ENCODE measurements at regions not wholly inside any gene's neighbourhood (a gene's known extent, or its start where the extent isn't known, plus 50 kb on each side); places are given as distances from the start of the nearest gene placed in this dataset.

DNA sequence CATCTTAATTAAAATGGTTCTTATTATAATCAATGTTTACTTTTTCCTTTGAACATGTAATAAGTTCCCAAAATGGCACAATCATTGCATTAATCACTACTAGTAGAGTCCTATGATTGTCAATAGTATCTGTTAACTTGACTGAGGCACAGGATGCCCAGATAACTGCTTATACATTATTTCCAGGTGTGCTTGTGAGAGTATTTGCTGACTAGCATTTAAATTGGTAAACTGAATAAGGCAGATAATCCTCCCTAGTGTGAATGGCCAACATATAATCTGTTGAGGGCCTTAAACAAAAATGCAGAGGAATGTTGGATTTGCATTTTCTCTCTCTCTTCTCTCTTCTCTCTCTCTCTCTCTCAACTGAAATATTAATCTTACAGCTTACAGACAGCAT lies 999.3 kb upstream of the TMPRSS15 start:
- TF ChIP-seq ZNF384 (IDR thresholded peaks at IDR 0.05) (no peak), SUZ12 (IDR thresholded peaks at IDR 0.05) (no peak), HDGF (IDR thresholded peaks at IDR 0.05; ENCODE audit: borderline replicate concordance) (no peak), TARDBP (IDR thresholded peaks at IDR 0.05) (no peak), FOXM1 (IDR thresholded peaks at IDR 0.05; ENCODE audit: borderline replicate concordance) (no peak), PKNOX1 (IDR thresholded peaks at IDR 0.05) (no peak), ARNT (IDR thresholded peaks at IDR 0.05) (no peak), NFRKB (IDR thresholded peaks at IDR 0.05) (no peak), FOXK2 (IDR thresholded peaks at IDR 0.05) (no peak), FOXA1 (IDR thresholded peaks at IDR 0.05) (no peak), LEF1 (IDR thresholded peaks at IDR 0.05; ENCODE audit: borderline replicate concordance) (no peak), BHLHE40 (IDR thresholded peaks at IDR 0.05; ENCODE audit: borderline replicate concordance) (no peak), ELF4 (IDR thresholded peaks at IDR 0.05) (no peak), SP1 (IDR thresholded peaks at IDR 0.05) (no peak)

Measured in HEK293T (cell line).